AG09319 (cell line): ENCODE measurements at regions not wholly inside any gene's neighbourhood (a gene's known extent, or its start where the extent isn't known, plus 50 kb on each side); places are given as distances from the start of the nearest gene placed in this dataset.

Source experiments
- DNase-seq: peaks from one replicate; pipeline ENCODE4 v3.0.0-alpha.2; 2010; ENCODE audit warnings: low read depth; ENCODE audit errors: extremely low read depth
- CTCF ChIP-seq: IDR thresholded peaks from 2 replicates; pipeline ENCODE4 v1.5.1; 2011; ENCODE audit warnings: low read depth, mild to moderate bottlenecking, inconsistent platforms, low read length, moderate library complexity

DNA sequence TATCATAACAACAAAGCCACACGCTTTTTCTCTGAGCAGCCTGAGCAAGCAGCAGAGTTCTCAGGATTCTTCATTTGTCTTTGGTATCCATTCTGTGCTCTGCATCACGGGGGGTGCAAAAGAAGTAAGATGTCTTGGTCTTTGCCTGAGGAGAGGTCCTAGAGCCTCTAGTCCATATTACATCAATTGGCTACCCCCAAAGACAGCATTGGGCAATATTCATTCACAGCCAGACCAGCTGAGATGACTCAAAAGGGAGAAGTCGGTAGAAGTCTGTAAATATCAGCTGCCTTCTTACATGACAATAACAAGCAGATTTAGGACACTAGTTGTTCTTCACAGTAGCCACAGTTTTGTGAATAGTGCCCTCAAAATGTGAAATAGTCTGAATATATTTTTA is 66.6 kb downstream of the FZD1 start:
- no peak for TF ChIP-seq CTCF
- DNase-seq = no peak

DNA sequence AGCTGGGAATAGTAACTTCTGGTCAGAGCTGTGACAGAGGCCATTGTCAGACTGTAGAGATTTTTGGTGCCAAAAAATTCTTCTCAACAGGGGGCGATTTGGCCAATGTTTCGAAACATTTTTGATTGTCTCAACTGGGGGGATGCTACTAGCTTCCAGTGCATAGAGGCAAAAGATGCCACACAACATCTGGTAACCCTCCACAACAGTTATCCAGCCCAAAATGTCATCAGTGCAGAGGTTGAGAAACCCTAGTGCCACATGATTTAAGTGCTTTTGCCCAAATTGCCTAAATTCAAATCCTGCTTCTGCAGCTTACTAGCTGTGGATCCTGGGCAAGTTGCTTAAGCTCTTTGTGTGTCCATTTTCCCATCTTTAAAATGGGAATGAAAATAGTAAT is 71.9 kb downstream of the FZD1 start:
- no peak for TF ChIP-seq CTCF
- no peak for DNase-seq

DNA sequence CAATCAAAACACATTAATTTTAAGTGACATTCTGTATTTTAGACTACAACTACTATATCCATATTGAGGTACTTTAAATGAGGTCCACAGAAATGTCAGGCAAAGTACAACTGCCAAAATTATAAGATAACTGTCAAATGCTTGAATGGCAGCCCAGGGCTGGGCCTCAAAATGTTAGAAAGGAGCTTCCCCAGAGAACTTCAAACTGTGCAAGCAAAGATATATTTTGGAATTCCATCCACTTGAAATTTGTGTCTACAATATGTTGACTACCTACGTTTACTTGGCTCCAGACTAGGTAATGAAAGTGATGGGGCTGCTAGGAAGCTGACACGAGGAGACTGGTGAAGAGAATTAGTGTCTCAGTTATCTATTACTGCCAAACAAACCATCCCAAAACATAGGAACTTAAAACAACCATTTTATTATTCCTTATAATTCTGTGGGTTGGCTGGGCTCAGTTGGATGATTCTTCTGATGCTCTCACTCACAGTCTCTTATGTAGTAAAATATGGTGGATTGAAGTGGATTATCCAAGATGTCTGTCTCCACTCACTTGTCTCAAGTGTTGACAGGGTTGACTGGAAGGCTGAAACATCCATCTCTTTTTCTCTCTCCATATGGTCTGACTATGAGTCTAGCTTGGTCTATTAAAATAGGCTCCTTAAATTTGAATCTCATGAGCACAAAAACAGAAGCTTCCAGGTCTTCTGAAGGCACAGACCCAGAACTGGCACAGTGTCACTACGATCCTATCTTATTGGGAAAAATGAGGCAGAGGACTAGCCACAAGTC is 74.2 kb downstream of the FZD1 start:
- no peak for TF ChIP-seq CTCF

GRCh38 chr7:91342346-91342745 is 78.1 kb downstream of the FZD1 start:
- DNase-seq = no peak
- TF ChIP-seq CTCF = no peak

More for the DNA sequence above, 74.2 kb downstream of the FZD1 start:
- no peak for DNase-seq

- no peak for TF ChIP-seq CTCF
- no peak for DNase-seq
Measured at GRCh38 chr7:91343420-91343960, 79.3 kb downstream of the FZD1 start.

DNA sequence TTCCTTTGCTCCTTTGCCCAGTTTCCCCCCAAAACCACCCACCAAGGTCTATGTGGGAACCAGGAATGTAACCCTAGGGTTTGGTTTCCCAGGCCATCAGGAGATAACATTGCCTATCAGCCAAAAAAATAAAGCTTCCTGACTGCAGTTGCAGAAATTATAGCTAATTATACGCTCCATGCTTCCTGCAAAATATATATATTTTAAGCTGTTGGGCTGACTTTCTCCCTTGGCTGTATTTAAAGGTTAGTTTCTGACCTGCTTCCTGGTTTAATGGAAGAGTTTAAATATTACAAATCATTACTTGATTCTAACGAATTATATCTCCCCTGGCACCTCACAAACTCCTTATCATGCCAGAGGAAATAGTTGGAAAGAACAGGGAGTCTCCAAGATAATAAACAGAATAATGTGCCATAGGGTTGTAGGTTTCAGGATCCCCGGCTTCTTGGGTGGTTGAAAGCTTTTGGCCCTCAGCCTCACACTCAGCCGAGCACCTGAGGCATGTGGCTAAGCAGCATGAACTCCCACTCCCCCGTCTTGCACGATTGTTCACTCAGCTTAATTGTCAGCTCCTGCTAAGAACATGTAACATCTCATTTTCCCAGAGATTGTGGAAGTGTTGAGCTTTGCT is 79.9 kb downstream of the FZD1 start:
- no peak for DNase-seq
- no peak for TF ChIP-seq CTCF

DNA sequence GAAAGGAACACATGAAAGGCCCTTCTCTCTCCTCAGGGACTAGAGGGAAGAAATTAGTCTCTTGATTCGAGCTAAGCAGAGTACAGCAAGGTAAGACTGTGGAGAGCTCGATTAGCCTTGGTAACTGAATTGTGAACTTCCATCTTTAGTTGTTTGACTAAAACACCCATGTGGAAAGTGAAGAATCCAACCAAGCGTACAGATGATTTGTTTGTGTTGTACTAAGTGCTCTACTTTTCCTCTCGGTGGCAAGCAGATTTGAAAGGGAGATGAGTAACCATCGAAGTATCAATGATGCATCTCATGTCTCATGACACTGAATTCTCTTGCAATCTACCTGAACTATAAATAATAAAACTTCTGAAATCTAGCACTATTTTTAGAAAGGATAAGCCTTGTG is 80.7 kb downstream of the FZD1 start:
- no peak for DNase-seq
- TF ChIP-seq CTCF = no peak
